WTC11 (cell line): ENCODE measurements at regions not wholly inside any gene's neighbourhood (a gene's known extent, or its start where the extent isn't known, plus 50 kb on each side); places are given as distances from the start of the nearest gene placed in this dataset.

Source experiments
- ATAC-seq: fragments of 200-7000 bp; cut with Tn5 transposase; 2 replicates; pipeline ENCODE4 v1.10.0; 2021; ENCODE audit warnings: mild to moderate bottlenecking, moderate library complexity
- CTCF ChIA-PET: fragments of 300-600 bp; sonication (Branson Sonifier 250); formaldehyde crosslinking; loops from one replicate; lab custom pipeline; 2021; ENCODE audit warnings: antibody characterized with exemption; lab: Charles Lee
- POLR2A ChIA-PET: fragments of 350-600 bp; sonication (Branson Sonifier 250); formaldehyde crosslinking; loops from one replicate; lab custom pipeline; 2021; ENCODE audit warnings: antibody characterized with exemption; lab: Charles Lee
- DNase-seq: peaks from one replicate; pipeline ENCODE4 v3.0.0; 2021; ENCODE audit warnings: low spot score
- H3K27ac Mint-ChIP-seq: 2 replicates; pipeline ENCODE4 v1.8.0; 2021; ENCODE audit warnings: mixed read lengths
- H3K27me3 Mint-ChIP-seq: 2 replicates; pipeline ENCODE4 v1.8.0; 2021; ENCODE audit warnings: low read depth, mild to moderate bottlenecking, moderate library complexity, mixed read lengths
- H3K36me3 Mint-ChIP-seq: 2 replicates; pipeline ENCODE4 v1.8.0; 2021; ENCODE audit warnings: mixed read lengths
- H3K4me1 Mint-ChIP-seq: 2 replicates; pipeline ENCODE4 v1.8.0; 2022; ENCODE audit warnings: mixed read lengths
- H3K4me3 Mint-ChIP-seq: 2 replicates; pipeline ENCODE4 v1.8.0; 2021; ENCODE audit warnings: mild to moderate bottlenecking, moderate library complexity, mixed read lengths
- H3K9me3 Mint-ChIP-seq: 2 replicates; pipeline ENCODE4 v1.8.0; 2021; ENCODE audit warnings: mixed read lengths
- EMX1 ChIP-seq: fragments of 250-450 bp; sonication (Bioruptor Pico); IDR thresholded peaks from 2 replicates; pipeline ENCODE4 v1.8.0; 2021; ENCODE audit warnings: mild to moderate bottlenecking
- ESRRA ChIP-seq: sonication (generic); formaldehyde crosslinking; IDR thresholded peaks from 2 replicates; pipeline ENCODE4 v1.8.1; 2022; ENCODE audit warnings: mild to moderate bottlenecking, missing genetic modification reagents, borderline replicate concordance
- FOXJ3 ChIP-seq: sonication (generic); formaldehyde crosslinking; IDR thresholded peaks from 2 replicates; pipeline ENCODE4 v1.9.0; 2021; ENCODE audit warnings: missing genetic modification reagents, mild to moderate bottlenecking, borderline replicate concordance
- FOXK1 ChIP-seq: sonication (generic); formaldehyde crosslinking; IDR thresholded peaks from 2 replicates; pipeline ENCODE4 v1.8.0; 2022; ENCODE audit warnings: mild to moderate bottlenecking, moderate library complexity, missing genetic modification reagents
- JUN ChIP-seq: sonication (generic); formaldehyde crosslinking; IDR thresholded peaks from 2 replicates; pipeline ENCODE4 v1.8.0; 2023; ENCODE audit warnings: mild to moderate bottlenecking, missing genetic modification reagents
- NFE2L1 ChIP-seq: sonication (generic); formaldehyde crosslinking; IDR thresholded peaks from 2 replicates; pipeline ENCODE4 v1.8.1; 2023; ENCODE audit warnings: missing genetic modification reagents
- NFYB ChIP-seq: sonication (generic); formaldehyde crosslinking; conservative IDR thresholded peaks from 2 replicates; pipeline ENCODE4 v1.8.0; 2022; ENCODE audit warnings: low read depth, missing genetic modification reagents
- SMAD4 ChIP-seq: sonication (generic); formaldehyde crosslinking; IDR thresholded peaks from 2 replicates; pipeline ENCODE4 v1.8.0; 2022; ENCODE audit warnings: mild to moderate bottlenecking, missing genetic modification reagents
- SOX15 ChIP-seq: fragments of 250-450 bp; sonication (Bioruptor Pico); IDR thresholded peaks from 2 replicates; pipeline ENCODE4 v1.9.0; 2021; ENCODE audit warnings: mild to moderate bottlenecking
- TEAD1 ChIP-seq: sonication (generic); formaldehyde crosslinking; IDR thresholded peaks from 2 replicates; pipeline ENCODE4 v1.8.0; 2022; ENCODE audit warnings: mild to moderate bottlenecking, missing genetic modification reagents
- TEAD4 ChIP-seq: sonication (generic); formaldehyde crosslinking; IDR thresholded peaks from 2 replicates; pipeline ENCODE4 v1.8.0; 2022; ENCODE audit warnings: mild to moderate bottlenecking, missing genetic modification reagents
- TP53 ChIP-seq: sonication (generic); formaldehyde crosslinking; IDR thresholded peaks from 2 replicates; pipeline ENCODE4 v1.8.1; 2023; ENCODE audit warnings: mild to moderate bottlenecking, missing genetic modification reagents
- TF ChIP-seq, protein P1 (sequence below): sonication (generic); formaldehyde crosslinking; IDR thresholded peaks from 2 replicates; pipeline ENCODE4 v1.8.1; 2023; ENCODE audit warnings: mild to moderate bottlenecking, missing genetic modification reagents, moderate library complexity
- TF ChIP-seq, protein P2 (sequence below): fragments of 250-450 bp; sonication (Bioruptor Pico); IDR thresholded peaks from 2 replicates; pipeline ENCODE4 v1.8.0; 2021; ENCODE audit warnings: mild to moderate bottlenecking
- TF ChIP-seq, protein P3 (sequence below): sonication (generic); formaldehyde crosslinking; IDR thresholded peaks from 2 replicates; pipeline ENCODE4 v1.8.0; 2022; ENCODE audit warnings: mild to moderate bottlenecking, missing genetic modification reagents
- TF ChIP-seq, protein P4 (sequence below): fragments of 250-450 bp; sonication (Bioruptor Pico); IDR thresholded peaks from 2 replicates; pipeline ENCODE4 v1.9.0; 2021; ENCODE audit warnings: mild to moderate bottlenecking, borderline replicate concordance
- TF ChIP-seq, protein P5 (sequence below): sonication (generic); formaldehyde crosslinking; IDR thresholded peaks from 2 replicates; pipeline ENCODE4 v1.8.0; 2022; ENCODE audit warnings: mild to moderate bottlenecking, missing genetic modification reagents
- TF ChIP-seq, protein P6 (sequence below): sonication (generic); formaldehyde crosslinking; conservative IDR thresholded peaks from 2 replicates; pipeline ENCODE4 v1.8.1; 2022; ENCODE audit warnings: mild to moderate bottlenecking, missing genetic modification reagents
- TF ChIP-seq, protein P7 (sequence below): fragments of 250-450 bp; sonication (Bioruptor Pico); IDR thresholded peaks from 2 replicates; pipeline ENCODE4 v1.9.0; 2021; ENCODE audit warnings: mild to moderate bottlenecking
- TF ChIP-seq, protein P8 (sequence below): fragments of 250-450 bp; sonication (Bioruptor Pico); IDR thresholded peaks from 2 replicates; pipeline ENCODE4 v2.1.2; 2022; ENCODE audit warnings: mild to moderate bottlenecking, moderate library complexity

DNA sequence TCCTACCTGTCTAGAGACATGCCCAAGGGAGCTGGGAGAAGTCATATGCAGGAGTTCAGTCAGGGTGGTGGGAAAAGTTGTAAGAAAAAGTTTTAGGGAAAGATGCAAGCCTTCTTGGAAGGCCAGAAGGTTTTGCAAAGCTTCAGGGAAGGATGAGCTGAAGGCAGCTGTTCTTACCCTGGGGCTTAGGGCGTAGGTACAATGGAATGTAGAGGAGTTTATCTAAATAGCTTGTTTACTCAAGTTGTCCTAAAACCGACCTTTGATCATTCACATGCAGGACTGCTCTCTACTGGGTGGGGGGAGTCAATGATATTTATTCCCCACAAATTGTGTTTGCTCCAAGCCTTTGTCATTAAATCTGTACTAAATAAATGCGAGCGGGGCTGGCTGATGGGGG lies 277.0 kb downstream of the CRPPA start:
- Mint-ChIP-seq H3K9me3 (peaks cover 52% of the 10 kb centered on the region), H3K27ac (no peak overlapping the region), H3K36me3 (peaks cover 40% of the 10 kb centered on the region), H3K27me3 (peaks cover 3% of the 10 kb centered on the region; the same call in 1 of the 2 replicates), H3K4me3 (no peak overlapping the region), H3K4me1 (no peaks in the 10 kb centered on the region)
- TF ChIP-seq, protein P1, sequence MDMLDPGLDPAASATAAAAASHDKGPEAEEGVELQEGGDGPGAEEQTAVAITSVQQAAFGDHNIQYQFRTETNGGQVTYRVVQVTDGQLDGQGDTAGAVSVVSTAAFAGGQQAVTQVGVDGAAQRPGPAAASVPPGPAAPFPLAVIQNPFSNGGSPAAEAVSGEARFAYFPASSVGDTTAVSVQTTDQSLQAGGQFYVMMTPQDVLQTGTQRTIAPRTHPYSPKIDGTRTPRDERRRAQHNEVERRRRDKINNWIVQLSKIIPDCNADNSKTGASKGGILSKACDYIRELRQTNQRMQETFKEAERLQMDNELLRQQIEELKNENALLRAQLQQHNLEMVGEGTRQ: no peak
- TF ChIP-seq TEAD4 (CRISPR knock-in tag): no peak
- TF ChIP-seq, protein P2, sequence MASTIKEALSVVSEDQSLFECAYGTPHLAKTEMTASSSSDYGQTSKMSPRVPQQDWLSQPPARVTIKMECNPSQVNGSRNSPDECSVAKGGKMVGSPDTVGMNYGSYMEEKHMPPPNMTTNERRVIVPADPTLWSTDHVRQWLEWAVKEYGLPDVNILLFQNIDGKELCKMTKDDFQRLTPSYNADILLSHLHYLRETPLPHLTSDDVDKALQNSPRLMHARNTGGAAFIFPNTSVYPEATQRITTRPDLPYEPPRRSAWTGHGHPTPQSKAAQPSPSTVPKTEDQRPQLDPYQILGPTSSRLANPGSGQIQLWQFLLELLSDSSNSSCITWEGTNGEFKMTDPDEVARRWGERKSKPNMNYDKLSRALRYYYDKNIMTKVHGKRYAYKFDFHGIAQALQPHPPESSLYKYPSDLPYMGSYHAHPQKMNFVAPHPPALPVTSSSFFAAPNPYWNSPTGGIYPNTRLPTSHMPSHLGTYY (CRISPR knock-in tag): no peak
- TF ChIP-seq NFE2L1: no peak
- TF ChIP-seq TEAD1 (CRISPR knock-in tag): no peak
- ChIA-PET POLR2A (no interaction called here), CTCF (no interaction called here)
- ATAC-seq (no peak), DNase-seq (no peak)

DNA sequence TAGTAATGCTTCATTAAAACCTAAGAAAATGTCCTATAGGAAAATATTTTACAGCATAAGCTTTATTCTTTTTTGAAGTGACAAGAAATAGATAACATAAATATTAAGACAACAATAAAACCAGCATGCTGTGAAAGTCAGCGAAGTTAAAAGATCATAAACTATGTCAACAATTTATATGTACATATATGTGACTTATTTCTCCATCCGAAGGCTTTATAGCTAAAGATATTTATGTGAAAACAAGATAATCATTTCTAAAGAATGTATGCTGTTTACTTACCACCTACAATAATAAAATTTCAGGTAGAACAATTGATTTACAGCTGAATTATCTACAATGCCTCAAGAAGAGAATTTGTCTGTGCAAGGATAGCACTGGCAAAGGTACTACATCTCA lies 283.4 kb downstream of the CRPPA start:
- CTCF ChIA-PET: no interaction called here
- Mint-ChIP-seq H3K4me1 (no peaks in the 10 kb centered on the region), H3K36me3 (peaks cover under 1% of the 10 kb centered on the region; the same call in 1 of the 2 replicates), H3K27ac (no peak overlapping the region), H3K9me3 (peaks cover under 1% of the 10 kb centered on the region)
- TF ChIP-seq, protein P3, sequence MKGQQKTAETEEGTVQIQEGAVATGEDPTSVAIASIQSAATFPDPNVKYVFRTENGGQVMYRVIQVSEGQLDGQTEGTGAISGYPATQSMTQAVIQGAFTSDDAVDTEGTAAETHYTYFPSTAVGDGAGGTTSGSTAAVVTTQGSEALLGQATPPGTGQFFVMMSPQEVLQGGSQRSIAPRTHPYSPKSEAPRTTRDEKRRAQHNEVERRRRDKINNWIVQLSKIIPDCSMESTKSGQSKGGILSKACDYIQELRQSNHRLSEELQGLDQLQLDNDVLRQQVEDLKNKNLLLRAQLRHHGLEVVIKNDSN (CRISPR knock-in tag): no peak
- TF ChIP-seq EMX1 (CRISPR knock-in tag): no peak
- no peak for TF ChIP-seq JUN (CRISPR knock-in tag)
- TF ChIP-seq, protein P4, sequence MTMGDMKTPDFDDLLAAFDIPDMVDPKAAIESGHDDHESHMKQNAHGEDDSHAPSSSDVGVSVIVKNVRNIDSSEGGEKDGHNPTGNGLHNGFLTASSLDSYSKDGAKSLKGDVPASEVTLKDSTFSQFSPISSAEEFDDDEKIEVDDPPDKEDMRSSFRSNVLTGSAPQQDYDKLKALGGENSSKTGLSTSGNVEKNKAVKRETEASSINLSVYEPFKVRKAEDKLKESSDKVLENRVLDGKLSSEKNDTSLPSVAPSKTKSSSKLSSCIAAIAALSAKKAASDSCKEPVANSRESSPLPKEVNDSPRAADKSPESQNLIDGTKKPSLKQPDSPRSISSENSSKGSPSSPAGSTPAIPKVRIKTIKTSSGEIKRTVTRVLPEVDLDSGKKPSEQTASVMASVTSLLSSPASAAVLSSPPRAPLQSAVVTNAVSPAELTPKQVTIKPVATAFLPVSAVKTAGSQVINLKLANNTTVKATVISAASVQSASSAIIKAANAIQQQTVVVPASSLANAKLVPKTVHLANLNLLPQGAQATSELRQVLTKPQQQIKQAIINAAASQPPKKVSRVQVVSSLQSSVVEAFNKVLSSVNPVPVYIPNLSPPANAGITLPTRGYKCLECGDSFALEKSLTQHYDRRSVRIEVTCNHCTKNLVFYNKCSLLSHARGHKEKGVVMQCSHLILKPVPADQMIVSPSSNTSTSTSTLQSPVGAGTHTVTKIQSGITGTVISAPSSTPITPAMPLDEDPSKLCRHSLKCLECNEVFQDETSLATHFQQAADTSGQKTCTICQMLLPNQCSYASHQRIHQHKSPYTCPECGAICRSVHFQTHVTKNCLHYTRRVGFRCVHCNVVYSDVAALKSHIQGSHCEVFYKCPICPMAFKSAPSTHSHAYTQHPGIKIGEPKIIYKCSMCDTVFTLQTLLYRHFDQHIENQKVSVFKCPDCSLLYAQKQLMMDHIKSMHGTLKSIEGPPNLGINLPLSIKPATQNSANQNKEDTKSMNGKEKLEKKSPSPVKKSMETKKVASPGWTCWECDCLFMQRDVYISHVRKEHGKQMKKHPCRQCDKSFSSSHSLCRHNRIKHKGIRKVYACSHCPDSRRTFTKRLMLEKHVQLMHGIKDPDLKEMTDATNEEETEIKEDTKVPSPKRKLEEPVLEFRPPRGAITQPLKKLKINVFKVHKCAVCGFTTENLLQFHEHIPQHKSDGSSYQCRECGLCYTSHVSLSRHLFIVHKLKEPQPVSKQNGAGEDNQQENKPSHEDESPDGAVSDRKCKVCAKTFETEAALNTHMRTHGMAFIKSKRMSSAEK (CRISPR knock-in tag): no peak
- TF ChIP-seq FOXJ3: no peak
- TF ChIP-seq FOXK1 (CRISPR knock-in tag): no peak
- TF ChIP-seq, all 79 proteins: peak for 0
- ATAC-seq (no peak), DNase-seq (no peak)
- POLR2A ChIA-PET: no interaction called here
- H3K4me3 Mint-ChIP-seq: no peak overlapping the region
- no peaks in the 10 kb centered on the region for H3K27me3 Mint-ChIP-seq

DNA sequence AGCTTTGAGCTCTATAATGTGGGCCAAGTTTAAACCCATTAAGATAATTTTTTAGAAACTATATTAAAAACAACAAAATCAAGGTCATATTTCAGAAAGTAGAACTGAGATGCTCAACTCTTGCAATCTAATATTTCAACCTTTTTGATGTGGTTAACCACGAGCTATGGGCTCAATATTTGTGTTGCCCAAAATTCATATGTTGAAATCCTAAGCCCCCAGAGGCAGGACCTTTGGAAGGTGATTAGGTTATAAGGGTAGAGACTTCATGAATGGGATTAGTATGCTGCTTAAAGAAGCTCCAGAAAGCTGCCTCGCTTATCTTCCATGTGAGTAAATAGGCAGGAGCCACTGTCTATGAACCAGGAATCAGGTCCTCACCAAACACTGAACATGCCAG lies 284.4 kb downstream of the CRPPA start:
- no peaks in the 10 kb centered on the region for H3K9me3 Mint-ChIP-seq
- H3K4me1 Mint-ChIP-seq: no peaks in the 10 kb centered on the region
- POLR2A ChIA-PET: no interaction called here
- DNase-seq: no peak
- no peaks in the 10 kb centered on the region for H3K36me3 Mint-ChIP-seq
- ATAC-seq: no peak
- no peaks in the 10 kb centered on the region for H3K27me3 Mint-ChIP-seq
- CTCF ChIA-PET: no interaction called here
- H3K4me3 Mint-ChIP-seq: no peak overlapping the region
- TF ChIP-seq TP53 (CRISPR knock-in tag): no peak
- TF ChIP-seq, protein P5, sequence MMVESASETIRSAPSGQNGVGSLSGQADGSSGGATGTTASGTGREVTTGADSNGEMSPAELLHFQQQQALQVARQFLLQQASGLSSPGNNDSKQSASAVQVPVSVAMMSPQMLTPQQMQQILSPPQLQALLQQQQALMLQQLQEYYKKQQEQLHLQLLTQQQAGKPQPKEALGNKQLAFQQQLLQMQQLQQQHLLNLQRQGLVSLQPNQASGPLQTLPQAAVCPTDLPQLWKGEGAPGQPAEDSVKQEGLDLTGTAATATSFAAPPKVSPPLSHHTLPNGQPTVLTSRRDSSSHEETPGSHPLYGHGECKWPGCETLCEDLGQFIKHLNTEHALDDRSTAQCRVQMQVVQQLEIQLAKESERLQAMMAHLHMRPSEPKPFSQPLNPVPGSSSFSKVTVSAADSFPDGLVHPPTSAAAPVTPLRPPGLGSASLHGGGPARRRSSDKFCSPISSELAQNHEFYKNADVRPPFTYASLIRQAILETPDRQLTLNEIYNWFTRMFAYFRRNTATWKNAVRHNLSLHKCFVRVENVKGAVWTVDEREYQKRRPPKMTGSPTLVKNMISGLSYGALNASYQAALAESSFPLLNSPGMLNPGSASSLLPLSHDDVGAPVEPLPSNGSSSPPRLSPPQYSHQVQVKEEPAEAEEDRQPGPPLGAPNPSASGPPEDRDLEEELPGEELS (CRISPR knock-in tag): no peak
- TF ChIP-seq, protein P6, sequence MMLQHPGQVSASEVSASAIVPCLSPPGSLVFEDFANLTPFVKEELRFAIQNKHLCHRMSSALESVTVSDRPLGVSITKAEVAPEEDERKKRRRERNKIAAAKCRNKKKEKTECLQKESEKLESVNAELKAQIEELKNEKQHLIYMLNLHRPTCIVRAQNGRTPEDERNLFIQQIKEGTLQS (CRISPR knock-in tag): no peak
- TF ChIP-seq, protein P7, sequence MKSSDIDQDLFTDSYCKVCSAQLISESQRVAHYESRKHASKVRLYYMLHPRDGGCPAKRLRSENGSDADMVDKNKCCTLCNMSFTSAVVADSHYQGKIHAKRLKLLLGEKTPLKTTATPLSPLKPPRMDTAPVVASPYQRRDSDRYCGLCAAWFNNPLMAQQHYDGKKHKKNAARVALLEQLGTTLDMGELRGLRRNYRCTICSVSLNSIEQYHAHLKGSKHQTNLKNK (CRISPR knock-in tag): no peak
- TF ChIP-seq ESRRA (CRISPR knock-in tag): no peak
- TF ChIP-seq, protein P1: no peak
- no peak for TF ChIP-seq NFYB (CRISPR knock-in tag)
- TF ChIP-seq, protein P8, sequence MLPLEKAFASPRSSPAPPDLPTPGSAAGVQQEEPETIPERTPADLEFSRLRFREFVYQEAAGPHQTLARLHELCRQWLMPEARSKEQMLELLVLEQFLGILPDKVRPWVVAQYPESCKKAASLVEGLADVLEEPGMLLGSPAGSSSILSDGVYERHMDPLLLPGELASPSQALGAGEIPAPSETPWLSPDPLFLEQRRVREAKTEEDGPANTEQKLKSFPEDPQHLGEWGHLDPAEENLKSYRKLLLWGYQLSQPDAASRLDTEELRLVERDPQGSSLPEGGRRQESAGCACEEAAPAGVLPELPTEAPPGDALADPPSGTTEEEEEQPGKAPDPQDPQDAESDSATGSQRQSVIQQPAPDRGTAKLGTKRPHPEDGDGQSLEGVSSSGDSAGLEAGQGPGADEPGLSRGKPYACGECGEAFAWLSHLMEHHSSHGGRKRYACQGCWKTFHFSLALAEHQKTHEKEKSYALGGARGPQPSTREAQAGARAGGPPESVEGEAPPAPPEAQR: no peak
- TF ChIP-seq SMAD4 (CRISPR knock-in tag): no peak
- no peak for TF ChIP-seq SOX15
- no peak overlapping the region for H3K27ac Mint-ChIP-seq
